ENCODE measurements at regions not wholly inside any gene's neighbourhood (a gene's known extent, or its start where the extent isn't known, plus 50 kb on each side); places are given as distances from the start of the nearest gene placed in this dataset.

- Histone ChIP-seq H3K4me3 (ENCODE audit: low read length, poor library complexity, severe bottlenecking) (no peak overlapping the region), H3K9ac (ENCODE audit: low read depth, low read length, poor library complexity, severe bottlenecking) (no peak overlapping the region), H3K27me3 (ENCODE audit: insufficient read depth, low read length, poor library complexity, severe bottlenecking) (no peaks in the 10 kb centered on the region), H3K4me1 (ENCODE audit: insufficient read depth, low read length, poor library complexity, severe bottlenecking) (no peaks in the 10 kb centered on the region), H2AFZ (ENCODE audit: low read length) (no peak overlapping the region), H3F3A (ENCODE audit: low read depth) (no peaks in the 10 kb centered on the region), H3K9me3 (ENCODE audit: insufficient read depth, low read depth, low read length) (no peaks in the 10 kb centered on the region), H3K9me2 (replicated peaks; ENCODE audit: low read depth, low read length) (no peaks in the 10 kb centered on the region), H4K20me1 (ENCODE audit: insufficient read depth, low read length, poor library complexity, severe bottlenecking) (no peaks in the 10 kb centered on the region), H3K36me3 (ENCODE audit: insufficient read depth, low read length) (no peaks in the 10 kb centered on the region), H3K4me2 (ENCODE audit: low read depth, low read length, poor library complexity, severe bottlenecking) (no peak overlapping the region), H3K79me2 (ENCODE audit: insufficient read depth, low read length) (no peaks in the 10 kb centered on the region)
- TF ChIP-seq EZH2phosphoT487 (IDR thresholded peaks at IDR 0.05; ENCODE audit: borderline replicate concordance) (no peak), CTCF (conservative IDR thresholded peaks at IDR 0.05; ENCODE audit: low read length) (no peak)
Observed at GRCh38 chr18:74006143-74006542, 141.5 kb downstream of the FBXO15 start.

GRCh38 chr18:74005320-74006109, 142.1 kb downstream of the FBXO15 start:
- no peak for TF ChIP-seq EZH2phosphoT487 (IDR thresholded peaks at IDR 0.05; ENCODE audit: borderline replicate concordance)
- TF ChIP-seq CTCF (conservative IDR thresholded peaks at IDR 0.05; ENCODE audit: low read length): no peak

GRCh38 chr18:73992242-73993022, 155.2 kb downstream of the FBXO15 start:
- H3K36me3 ChIP-seq (ENCODE audit: insufficient read depth, low read length): no peaks in the 10 kb centered on the region
- H3K79me2 ChIP-seq (ENCODE audit: insufficient read depth, low read length): no peaks in the 10 kb centered on the region
- H3K4me2 ChIP-seq (ENCODE audit: low read depth, low read length, poor library complexity, severe bottlenecking): no peak overlapping the region
- no peaks in the 10 kb centered on the region for H3F3A ChIP-seq (ENCODE audit: low read depth)
- H3K9ac ChIP-seq (ENCODE audit: low read depth, low read length, poor library complexity, severe bottlenecking): no peak overlapping the region
- H2AFZ ChIP-seq (ENCODE audit: low read length): no peak overlapping the region
- no peaks in the 10 kb centered on the region for H3K9me2 ChIP-seq (replicated peaks; ENCODE audit: low read depth, low read length)
- H3K9me3 ChIP-seq (ENCODE audit: insufficient read depth, low read depth, low read length): no peaks in the 10 kb centered on the region
- H3K4me3 ChIP-seq (ENCODE audit: low read length, poor library complexity, severe bottlenecking): no peak overlapping the region
- H3K27me3 ChIP-seq (ENCODE audit: insufficient read depth, low read length, poor library complexity, severe bottlenecking): no peaks in the 10 kb centered on the region
- TF ChIP-seq EZH2phosphoT487 (IDR thresholded peaks at IDR 0.05; ENCODE audit: borderline replicate concordance) (no peak), CTCF (conservative IDR thresholded peaks at IDR 0.05; ENCODE audit: low read length) (no peak)
- H4K20me1 ChIP-seq (ENCODE audit: insufficient read depth, low read length, poor library complexity, severe bottlenecking): no peaks in the 10 kb centered on the region
- H3K4me1 ChIP-seq (ENCODE audit: insufficient read depth, low read length, poor library complexity, severe bottlenecking): peaks cover 3% of the 10 kb centered on the region

More at GRCh38 chr18:74005320-74006109, 142.1 kb downstream of the FBXO15 start:
- Histone ChIP-seq H4K20me1 (ENCODE audit: insufficient read depth, low read length, poor library complexity, severe bottlenecking) (no peaks in the 10 kb centered on the region), H3K27me3 (ENCODE audit: insufficient read depth, low read length, poor library complexity, severe bottlenecking) (no peaks in the 10 kb centered on the region), H3F3A (ENCODE audit: low read depth) (no peaks in the 10 kb centered on the region), H3K4me2 (ENCODE audit: low read depth, low read length, poor library complexity, severe bottlenecking) (no peak overlapping the region), H3K79me2 (ENCODE audit: insufficient read depth, low read length) (no peaks in the 10 kb centered on the region), H3K9me3 (ENCODE audit: insufficient read depth, low read depth, low read length) (no peaks in the 10 kb centered on the region), H2AFZ (ENCODE audit: low read length) (no peak overlapping the region), H3K9ac (ENCODE audit: low read depth, low read length, poor library complexity, severe bottlenecking) (no peak overlapping the region), H3K9me2 (replicated peaks; ENCODE audit: low read depth, low read length) (no peaks in the 10 kb centered on the region), H3K4me3 (ENCODE audit: low read length, poor library complexity, severe bottlenecking) (no peak overlapping the region), H3K36me3 (ENCODE audit: insufficient read depth, low read length) (no peaks in the 10 kb centered on the region), H3K4me1 (ENCODE audit: insufficient read depth, low read length, poor library complexity, severe bottlenecking) (no peaks in the 10 kb centered on the region)

Data from Loucy (cell line).